ENCODE measurements at regions not wholly inside any gene's neighbourhood (a gene's known extent, or its start where the extent isn't known, plus 50 kb on each side); places are given as distances from the start of the nearest gene placed in this dataset.

DNA sequence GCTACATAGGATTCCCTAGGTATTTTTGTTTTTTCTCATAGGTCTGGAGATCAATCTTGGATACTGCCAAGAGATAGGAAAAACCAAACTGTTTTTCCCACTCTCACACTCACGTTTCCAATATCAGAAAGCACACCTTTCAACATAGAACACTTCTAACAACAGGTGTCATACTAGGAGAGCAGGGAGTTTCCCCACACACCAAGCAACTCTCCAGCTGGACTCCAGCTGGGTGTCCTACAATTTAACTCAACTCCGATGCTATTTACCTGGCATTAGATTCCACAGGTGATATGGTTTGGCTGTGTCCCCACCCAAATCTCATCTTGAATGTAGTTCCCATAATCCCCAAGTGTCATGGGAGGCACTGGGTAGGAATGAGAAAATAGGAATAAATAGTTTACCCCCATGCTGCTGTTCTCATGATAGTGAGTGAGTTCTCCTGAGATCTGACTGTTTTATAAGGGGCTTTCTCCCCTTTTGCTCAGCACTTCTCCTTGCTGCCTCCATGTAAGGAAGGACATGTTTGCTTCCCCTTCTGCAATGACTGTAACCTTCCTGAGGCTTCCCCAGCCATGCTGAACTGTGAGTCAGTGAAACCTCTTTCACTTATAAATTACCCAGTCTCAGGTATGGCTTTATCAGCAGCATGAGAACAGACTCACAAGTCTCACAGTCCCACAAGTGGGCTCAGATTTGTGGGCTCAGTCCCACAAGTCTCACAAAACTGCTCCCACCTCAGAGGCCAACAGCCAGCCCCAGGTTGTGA is 354.5 kb upstream of the THBS1 start (continued):
- no peak for TF ChIP-seq TAF7 (optimal IDR thresholded peaks at IDR 0.05; ENCODE audit: borderline replicate concordance, low read depth, low read length)
- TF ChIP-seq CHD1 (IDR thresholded peaks at IDR 0.05; ENCODE audit: low read depth, low read length), result no peak
